B cell (primary cell): ENCODE measurements at regions not wholly inside any gene's neighbourhood (a gene's known extent, or its start where the extent isn't known, plus 50 kb on each side); places are given as distances from the start of the nearest gene placed in this dataset.

Experiments used
- ATAC-seq: fragments of 200-7000 bp; cut with Tn5 transposase; one replicate; pipeline ENCODE4 v1.10.0; 2021; ENCODE audit warnings: low read depth, mild to moderate bottlenecking, moderate number of reproducible peaks, moderate library complexity
- CTCF ChIA-PET: fragments of 350-600 bp; sonication (Branson Sonifier 250); formaldehyde crosslinking; loops from one replicate; lab custom pipeline; 2021; ENCODE audit warnings: antibody characterized with exemption, inconsistent platforms; lab: Charles Lee
- POLR2A ChIA-PET: fragments of 350-600 bp; sonication (Branson Sonifier 250); formaldehyde crosslinking; loops from one replicate; lab custom pipeline; 2021; ENCODE audit warnings: antibody characterized with exemption; lab: Charles Lee
- DNase-seq: peaks from one replicate; pipeline ENCODE4 v3.0.0; 2013
- H2AFZ ChIP-seq: 2 replicates; pipeline ENCODE4 v1.6.1; 2012; ENCODE audit warnings: mild to moderate bottlenecking, low read depth, low read length; ENCODE audit not compliant: insufficient read depth, poor library complexity, severe bottlenecking
- H3K27ac ChIP-seq, 2 donors: 1 replicate in 1 of 2; 2 replicates in 1 of 2; pipeline ENCODE4 v1.5.1; 2012 to 2013; ENCODE audit warnings: low read length in 2 of 2, mild to moderate bottlenecking in 2 of 2, moderate library complexity in 1 of 2
- H3K27me3 ChIP-seq, 4 experiments: fragments of 200-600 bp in 1 of 4; sonication (generic) in 1 of 4; replicated peaks in 1 of 4; 1 replicate in 2 of 4; 2 replicates in 2 of 4; pipeline versions ENCODE4 v1.6.1 to v1.7.0; 2013 to 2016; ENCODE audit warnings: low read length in 3 of 4, mild to moderate bottlenecking in 2 of 4, mixed read lengths in 1 of 4, moderate library complexity in 1 of 4; ENCODE audit not compliant: insufficient read depth in 4 of 4, control insufficient read depth in 3 of 4; ENCODE audit errors: control extremely low read depth in 1 of 4
- H3K36me3 ChIP-seq, 2 experiments: replicated peaks in 1 of 2; 1 replicate in 1 of 2; 2 replicates in 1 of 2; pipeline versions ENCODE4 v1.6.1 to v1.7.1; 2013; ENCODE audit warnings: low read length in 1 of 2; ENCODE audit not compliant: insufficient read depth in 2 of 2, control insufficient read depth in 1 of 2; ENCODE audit errors: control extremely low read depth in 1 of 2, extremely low read depth in 1 of 2
- H3K4me1 ChIP-seq, 2 donors: fragments of 200-600 bp in 1 of 2; sonication (generic) in 1 of 2; 1 replicate in 1 of 2; 2 replicates in 1 of 2; pipeline versions ENCODE4 v1.5.1 to v1.6.1; 2013 to 2017; ENCODE audit warnings: low read length in 2 of 2; ENCODE audit not compliant: control insufficient read depth in 2 of 2, insufficient read depth in 2 of 2
- H3K4me2 ChIP-seq: replicated peaks from 2 replicates; pipeline ENCODE3; 2012; ENCODE audit warnings: mild to moderate bottlenecking, low read depth, low read length; ENCODE audit not compliant: poor library complexity, severe bottlenecking
- H3K4me3 ChIP-seq, 5 experiments: fragments of 200-600 bp in 1 of 5; sonication (generic) in 1 of 5; 1 replicate in 3 of 5; 2 replicates in 2 of 5; pipeline versions ENCODE4 v1.5.1 to v1.7.0; 2011 to 2016; ENCODE audit warnings: low read length in 4 of 5, mild to moderate bottlenecking in 4 of 5, low read depth in 2 of 5, control low read depth in 1 of 5, moderate library complexity in 1 of 5; ENCODE audit not compliant: insufficient read depth in 1 of 5; ENCODE audit errors: control extremely low read depth in 1 of 5, extremely low read depth in 1 of 5
- H3K79me2 ChIP-seq: fragments of 200-600 bp; sonication (generic); one replicate; pipeline ENCODE4 v1.6.0; 2016; ENCODE audit warnings: low read length; ENCODE audit not compliant: control insufficient read depth, insufficient read depth
- H3K9ac ChIP-seq: fragments of 200-600 bp; sonication (generic); 2 replicates; pipeline ENCODE4 v1.6.1; 2017; ENCODE audit warnings: mild to moderate bottlenecking, low read length, moderate library complexity
- H3K9me3 ChIP-seq, 3 donors: one replicate each; pipeline versions ENCODE4 v1.6.1 to v1.7.1; 2013; ENCODE audit warnings: low read length in 2 of 3; ENCODE audit not compliant: control insufficient read depth in 2 of 3, insufficient read depth in 1 of 3; ENCODE audit errors: control extremely low read depth in 1 of 3
- H4K20me1 ChIP-seq: 2 replicates; pipeline ENCODE4 v1.6.0; 2012; ENCODE audit warnings: mild to moderate bottlenecking, low read length; ENCODE audit not compliant: insufficient read depth, control insufficient read depth, poor library complexity, severe bottlenecking
- H3K27ac Mint-ChIP-seq: one replicate; pipeline ENCODE4 v1.8.0; 2021; ENCODE audit warnings: mixed read lengths
- H3K27me3 Mint-ChIP-seq: one replicate; pipeline ENCODE4 v1.8.0; 2021; ENCODE audit warnings: mixed read lengths
- H3K4me1 Mint-ChIP-seq: one replicate; pipeline ENCODE4 v1.8.0; 2021; ENCODE audit warnings: mixed read lengths
- H3K4me3 Mint-ChIP-seq: one replicate; pipeline ENCODE4 v1.8.0; 2021; ENCODE audit warnings: mixed read lengths
- H3K9me3 Mint-ChIP-seq: one replicate; pipeline ENCODE4 v1.8.0; 2022; ENCODE audit warnings: mixed read lengths; ENCODE audit not compliant: insufficient read depth
- EZH2 ChIP-seq: IDR thresholded peaks from 2 replicates; pipeline ENCODE4 v1.6.1; 2012; ENCODE audit warnings: borderline replicate concordance, low read depth, mild to moderate bottlenecking, moderate library complexity, low read length; ENCODE audit not compliant: insufficient read depth, poor library complexity, severe bottlenecking
- WGBS: methylation state at CpG from one replicate; pipeline ENCODE4 v1.1.5; 2013; ENCODE audit warnings: missing lambda C conversion rate; ENCODE audit not compliant: insufficient coverage; 5-methylcytosine and 5-hydroxymethylcytosine counted together
- intact Hi-C: fragments of 100-400 bp; cut with micrococcal nuclease; formaldehyde crosslinking; loops from one replicate; pipeline ENCODE4 v1.10.0; 2022
- TF ChIP-seq, protein P1 (sequence below): fragments of 200-600 bp; IDR thresholded peaks from one replicate; pipeline ENCODE4 v1.8.0; 2022; ENCODE audit warnings: antibody characterized with exemption, mild to moderate bottlenecking

DNA sequence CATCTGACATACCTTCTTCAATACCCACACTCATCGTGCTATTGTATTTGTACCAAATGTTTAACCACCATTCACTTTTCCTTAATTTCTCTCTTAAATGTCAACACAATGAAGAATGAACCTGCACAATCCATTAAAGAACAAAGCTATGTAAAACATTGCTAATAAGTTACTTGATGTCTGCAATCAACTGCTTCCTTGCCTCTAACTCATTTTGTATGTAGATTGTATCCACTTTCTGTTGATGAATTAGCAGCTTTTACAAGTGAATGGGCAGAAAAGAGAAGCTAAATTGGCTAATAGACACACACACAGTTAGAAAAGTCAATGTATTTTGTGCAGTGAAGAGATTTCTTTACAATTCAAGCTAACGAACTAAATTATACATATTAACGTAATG lies 212.5 kb upstream of the NDST3 start:
- H3K36me3 ChIP-seq, result no peaks in the 10 kb centered on the region
- H3K4me2 ChIP-seq, result no peak overlapping the region
- Mint-ChIP-seq H3K4me1 (no peaks in the 10 kb centered on the region), H3K27me3 (no peaks in the 10 kb centered on the region), H3K27ac (no peak overlapping the region), H3K4me3 (no peak overlapping the region), H3K9me3 (no peaks in the 10 kb centered on the region)
- ATAC-seq (no peak), DNase-seq (no peak)
- H3K4me3 ChIP-seq, result no peak overlapping the region
- H3K27me3 ChIP-seq, result no peaks in the 10 kb centered on the region
- intact Hi-C loops, result no loop called here
- CTCF ChIA-PET, result no interaction called here
- H3K27ac ChIP-seq, result no peak overlapping the region
- H3K9ac ChIP-seq, result no peak overlapping the region
- no peaks in the 10 kb centered on the region for H4K20me1 ChIP-seq
- no peaks in the 10 kb centered on the region for H3K4me1 ChIP-seq
- WGBS, result no CpG with 5 or more reads among the region's 3 CpGs
- peaks cover 0 to 10% (median 0%) of the 10 kb centered on the region in 3 donors for H3K9me3 ChIP-seq
- no peaks in the 10 kb centered on the region for H3K79me2 ChIP-seq
- H2AFZ ChIP-seq, result no peak overlapping the region
- POLR2A ChIA-PET, result no interaction called here
- TF ChIP-seq EZH2, result no peak
- TF ChIP-seq, protein P1, sequence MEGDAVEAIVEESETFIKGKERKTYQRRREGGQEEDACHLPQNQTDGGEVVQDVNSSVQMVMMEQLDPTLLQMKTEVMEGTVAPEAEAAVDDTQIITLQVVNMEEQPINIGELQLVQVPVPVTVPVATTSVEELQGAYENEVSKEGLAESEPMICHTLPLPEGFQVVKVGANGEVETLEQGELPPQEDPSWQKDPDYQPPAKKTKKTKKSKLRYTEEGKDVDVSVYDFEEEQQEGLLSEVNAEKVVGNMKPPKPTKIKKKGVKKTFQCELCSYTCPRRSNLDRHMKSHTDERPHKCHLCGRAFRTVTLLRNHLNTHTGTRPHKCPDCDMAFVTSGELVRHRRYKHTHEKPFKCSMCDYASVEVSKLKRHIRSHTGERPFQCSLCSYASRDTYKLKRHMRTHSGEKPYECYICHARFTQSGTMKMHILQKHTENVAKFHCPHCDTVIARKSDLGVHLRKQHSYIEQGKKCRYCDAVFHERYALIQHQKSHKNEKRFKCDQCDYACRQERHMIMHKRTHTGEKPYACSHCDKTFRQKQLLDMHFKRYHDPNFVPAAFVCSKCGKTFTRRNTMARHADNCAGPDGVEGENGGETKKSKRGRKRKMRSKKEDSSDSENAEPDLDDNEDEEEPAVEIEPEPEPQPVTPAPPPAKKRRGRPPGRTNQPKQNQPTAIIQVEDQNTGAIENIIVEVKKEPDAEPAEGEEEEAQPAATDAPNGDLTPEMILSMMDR, result no peak

DNA sequence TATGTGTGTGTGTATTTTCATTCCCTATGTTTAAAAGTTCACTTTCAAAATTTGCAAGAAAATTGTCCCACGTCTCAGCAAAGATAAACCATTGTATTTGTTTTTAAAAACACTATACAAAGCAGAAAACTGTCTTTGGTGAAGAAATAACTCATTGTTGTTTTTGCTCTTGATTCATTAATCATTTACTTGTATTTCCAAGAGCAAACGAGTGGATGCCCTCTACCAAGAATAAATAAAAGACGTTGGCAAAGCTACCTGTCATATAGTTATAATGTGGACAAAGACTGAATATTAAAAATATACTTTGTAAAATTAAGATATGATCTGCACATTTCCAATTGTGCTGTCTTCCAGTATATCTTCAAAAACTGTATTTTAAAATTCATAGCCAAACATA lies 210.9 kb upstream of the NDST3 start:
- H3K27me3 Mint-ChIP-seq, result no peaks in the 10 kb centered on the region
- no peaks in the 10 kb centered on the region for H3K9me3 Mint-ChIP-seq
- TF ChIP-seq EZH2, result no peak
- TF ChIP-seq, protein P1, result no peak
- H3K27ac Mint-ChIP-seq, result no peak overlapping the region
- Histone ChIP-seq H4K20me1 (no peaks in the 10 kb centered on the region), H3K27ac (no peak overlapping the region), H2AFZ (no peak overlapping the region), H3K4me1 (no peaks in the 10 kb centered on the region), H3K36me3 (no peaks in the 10 kb centered on the region), H3K9me3 (peaks cover 0 to 10% (median 0%) of the 10 kb centered on the region in 3 donors), H3K9ac (no peak overlapping the region), H3K4me3 (no peak overlapping the region), H3K4me2 (no peak overlapping the region), H3K27me3 (no peaks in the 10 kb centered on the region), H3K79me2 (no peaks in the 10 kb centered on the region)
- intact Hi-C loops, result no loop called here
- POLR2A ChIA-PET, result no interaction called here
- no CpG with 5 or more reads among the region's 3 CpGs for WGBS
- no peak for ATAC-seq
- H3K4me1 Mint-ChIP-seq, result no peaks in the 10 kb centered on the region
- no peak overlapping the region for H3K4me3 Mint-ChIP-seq
- no peak for DNase-seq
- CTCF ChIA-PET, result no interaction called here
